Erythroblast (primary cell): ENCODE measurements at regions not wholly inside any gene's neighbourhood (a gene's known extent, or its start where the extent isn't known, plus 50 kb on each side); places are given as distances from the start of the nearest gene placed in this dataset.

Source experiments
- GATA1 ChIP-seq: IDR thresholded peaks from 2 replicates; pipeline ENCODE4 v1.6.1; 2011; ENCODE audit warnings: low read depth, mild to moderate bottlenecking, control low read depth, low read length, moderate library complexity
- POLR2A ChIP-seq: IDR thresholded peaks from 2 replicates; pipeline ENCODE4 v1.6.1; 2011; ENCODE audit warnings: mild to moderate bottlenecking, low read length

- TF ChIP-seq POLR2A (no peak), GATA1 (no peak)
These were observed 1288.7 kb downstream of the CNTNAP5 start for GRCh38 chr2:125313806-125314205.
